Smooth muscle cell (in vitro differentiated cells): ENCODE measurements at regions not wholly inside any gene's neighbourhood (a gene's known extent, or its start where the extent isn't known, plus 50 kb on each side); places are given as distances from the start of the nearest gene placed in this dataset.

Source experiments
- DNase-seq: peaks from one replicate; lab custom pipeline; 2025; ENCODE audit not compliant: unreplicated experiment; lab: John Stamatoyannopoulos, UW
- H2AFZ ChIP-seq: fragments of 200-600 bp; sonication (generic); 2 replicates; pipeline ENCODE4 v1.6.0; 2016; ENCODE audit warnings: antibody characterized with exemption, low read depth, mild to moderate bottlenecking
- H3F3A ChIP-seq: fragments of 200-600 bp; sonication (generic); 2 replicates; pipeline ENCODE4 v1.6.0; 2017; ENCODE audit warnings: antibody characterized with exemption, low read depth
- H3K27ac ChIP-seq: fragments of 200-600 bp; sonication (generic); 2 replicates; pipeline ENCODE4 v1.5.1; 2016; ENCODE audit warnings: low read depth, mild to moderate bottlenecking
- H3K27me3 ChIP-seq: fragments of 200-600 bp; sonication (generic); 2 replicates; pipeline ENCODE4 v1.6.1; 2016; ENCODE audit warnings: low read depth, mild to moderate bottlenecking
- H3K36me3 ChIP-seq: fragments of 200-600 bp; sonication (generic); 2 replicates; pipeline ENCODE4 v1.5.1; 2016; ENCODE audit warnings: low read depth
- H3K4me1 ChIP-seq: fragments of 200-600 bp; sonication (generic); 2 replicates; pipeline ENCODE4 v1.5.1; 2016; ENCODE audit warnings: low read depth
- H3K4me2 ChIP-seq: fragments of 200-600 bp; sonication (generic); 2 replicates; pipeline ENCODE4 v1.6.0; 2016; ENCODE audit warnings: mild to moderate bottlenecking
- H3K4me3 ChIP-seq: fragments of 200-600 bp; sonication (generic); 2 replicates; pipeline ENCODE4 v1.5.1; 2016; ENCODE audit warnings: mild to moderate bottlenecking
- H3K79me2 ChIP-seq: fragments of 200-600 bp; sonication (generic); 2 replicates; pipeline ENCODE4 v1.6.0; 2016; ENCODE audit warnings: low read depth, mild to moderate bottlenecking
- H3K9ac ChIP-seq: fragments of 200-600 bp; sonication (generic); 2 replicates; pipeline ENCODE4 v1.6.0; 2016; ENCODE audit warnings: low read depth
- H3K9me3 ChIP-seq: fragments of 200-600 bp; sonication (generic); replicated peaks from 2 replicates; pipeline ENCODE4 v1.5.1; 2016; ENCODE audit warnings: low read depth
- H4K20me1 ChIP-seq: fragments of 200-600 bp; sonication (generic); 2 replicates; pipeline ENCODE4 v1.6.0; 2016; ENCODE audit warnings: low read depth
- WGBS: methylation state at CpG from one replicate; pipeline ENCODE4 v1.1.7; 2016; ENCODE audit warnings: low lambda C conversion rate; 5-methylcytosine and 5-hydroxymethylcytosine counted together
- TF ChIP-seq, protein P1 (sequence below): fragments of 200-600 bp; sonication (generic); IDR thresholded peaks from 2 replicates; pipeline ENCODE4 v1.5.1; 2017; ENCODE audit warnings: borderline replicate concordance, mild to moderate bottlenecking, antibody characterized with exemption; ENCODE audit not compliant: insufficient read depth, poor library complexity, severe bottlenecking

DNA sequence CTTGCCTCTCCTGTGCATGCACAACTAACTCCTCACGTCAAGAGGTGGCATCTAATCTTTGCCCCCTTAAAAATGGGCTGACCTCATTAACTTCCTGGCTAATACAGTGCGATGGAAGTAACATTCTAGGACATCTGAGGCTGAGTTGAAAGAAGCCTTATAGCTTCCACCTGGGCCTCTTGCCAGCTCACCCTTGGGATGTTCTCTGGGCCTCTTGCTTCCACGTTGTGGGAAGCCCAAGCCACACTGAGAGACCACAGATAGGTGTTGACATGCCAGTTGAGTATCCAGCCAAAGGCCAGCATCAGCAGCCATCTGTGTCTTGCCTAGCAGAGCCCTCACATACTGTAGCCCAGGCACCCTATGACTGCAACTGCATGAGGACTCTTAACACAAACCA is 60.8 kb upstream of the GDF10 start:
- DNase-seq, result no peak
- H3K79me2 ChIP-seq, result no peaks in the 10 kb centered on the region

DNA sequence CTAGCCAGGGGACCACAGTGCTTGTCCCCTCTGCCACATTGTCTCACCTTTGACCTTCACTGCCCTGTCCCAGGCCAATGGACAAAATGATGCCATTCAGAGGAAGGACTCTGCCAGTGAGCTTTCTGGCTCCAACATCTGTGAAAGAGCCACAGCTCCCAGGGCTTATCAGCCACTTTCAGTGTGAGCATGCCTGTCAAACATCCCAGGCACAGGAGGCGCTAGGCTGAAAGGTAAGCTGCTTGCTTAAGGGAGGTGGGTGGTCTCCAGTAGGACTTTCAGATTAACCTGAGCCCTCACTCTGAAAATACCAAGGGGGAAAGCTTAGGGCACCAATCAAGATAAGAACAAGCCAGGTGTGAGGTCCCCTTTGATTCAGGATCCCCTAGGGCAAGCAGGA is 59.8 kb upstream of the GDF10 start:
- DNase-seq, result no peak
- Histone ChIP-seq H3K9me3 (no peaks in the 10 kb centered on the region), H3K27me3 (no peaks in the 10 kb centered on the region), H3K4me1 (no peaks in the 10 kb centered on the region), H2AFZ (no peak overlapping the region), H3K79me2 (no peaks in the 10 kb centered on the region), H3K27ac (no peak overlapping the region), H4K20me1 (no peaks in the 10 kb centered on the region), H3K4me2 (no peak overlapping the region), H3K4me3 (no peak overlapping the region), H3K36me3 (no peaks in the 10 kb centered on the region), H3F3A (no peaks in the 10 kb centered on the region), H3K9ac (no peak overlapping the region)
- TF ChIP-seq, protein P1, sequence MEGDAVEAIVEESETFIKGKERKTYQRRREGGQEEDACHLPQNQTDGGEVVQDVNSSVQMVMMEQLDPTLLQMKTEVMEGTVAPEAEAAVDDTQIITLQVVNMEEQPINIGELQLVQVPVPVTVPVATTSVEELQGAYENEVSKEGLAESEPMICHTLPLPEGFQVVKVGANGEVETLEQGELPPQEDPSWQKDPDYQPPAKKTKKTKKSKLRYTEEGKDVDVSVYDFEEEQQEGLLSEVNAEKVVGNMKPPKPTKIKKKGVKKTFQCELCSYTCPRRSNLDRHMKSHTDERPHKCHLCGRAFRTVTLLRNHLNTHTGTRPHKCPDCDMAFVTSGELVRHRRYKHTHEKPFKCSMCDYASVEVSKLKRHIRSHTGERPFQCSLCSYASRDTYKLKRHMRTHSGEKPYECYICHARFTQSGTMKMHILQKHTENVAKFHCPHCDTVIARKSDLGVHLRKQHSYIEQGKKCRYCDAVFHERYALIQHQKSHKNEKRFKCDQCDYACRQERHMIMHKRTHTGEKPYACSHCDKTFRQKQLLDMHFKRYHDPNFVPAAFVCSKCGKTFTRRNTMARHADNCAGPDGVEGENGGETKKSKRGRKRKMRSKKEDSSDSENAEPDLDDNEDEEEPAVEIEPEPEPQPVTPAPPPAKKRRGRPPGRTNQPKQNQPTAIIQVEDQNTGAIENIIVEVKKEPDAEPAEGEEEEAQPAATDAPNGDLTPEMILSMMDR, result no peak
- 96% methylated on average over 1 of the region's 1 CpG for WGBS

More for the DNA sequence above, 60.8 kb upstream of the GDF10 start:
- no peak overlapping the region for H3K4me3 ChIP-seq
- H2AFZ ChIP-seq, result no peak overlapping the region
- no peaks in the 10 kb centered on the region for H4K20me1 ChIP-seq
- no peaks in the 10 kb centered on the region for H3K4me1 ChIP-seq
- H3K36me3 ChIP-seq, result no peaks in the 10 kb centered on the region
- no peaks in the 10 kb centered on the region for H3K9me3 ChIP-seq
- WGBS, result 87% methylated on average over 3 of the region's 3 CpGs
- H3F3A ChIP-seq, result no peaks in the 10 kb centered on the region
- H3K27ac ChIP-seq, result no peak overlapping the region
- H3K27me3 ChIP-seq, result no peaks in the 10 kb centered on the region
- TF ChIP-seq, protein P1, result no peak
- H3K9ac ChIP-seq, result no peak overlapping the region
- no peak overlapping the region for H3K4me2 ChIP-seq

DNA sequence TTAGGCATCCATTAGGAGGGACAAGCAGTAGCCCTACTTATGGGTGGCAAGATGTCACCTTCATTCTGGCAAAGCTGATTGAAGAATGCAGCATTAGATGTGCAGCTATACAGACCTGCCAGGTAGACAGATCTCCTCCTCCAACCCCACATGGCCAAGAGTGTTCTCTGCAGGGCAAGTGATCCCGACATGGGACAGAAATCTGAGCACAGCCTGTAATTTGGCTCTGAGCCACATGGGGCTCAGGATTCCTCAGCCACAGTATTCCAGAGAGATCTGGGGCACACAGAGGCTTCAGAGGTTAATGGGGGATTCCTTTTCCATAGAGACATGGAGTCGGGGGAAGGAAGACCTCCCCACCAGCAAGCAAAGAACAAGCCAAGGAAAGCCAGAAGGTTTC is 58.7 kb upstream of the GDF10 start:
- H3K4me3 ChIP-seq, result no peak overlapping the region
- no peak overlapping the region for H2AFZ ChIP-seq
- 79% methylated on average over 2 of the region's 2 CpGs for WGBS
- no peak overlapping the region for H3K9ac ChIP-seq
- no peak for DNase-seq
- no peaks in the 10 kb centered on the region for H4K20me1 ChIP-seq
- no peaks in the 10 kb centered on the region for H3K27me3 ChIP-seq
- H3K27ac ChIP-seq, result no peak overlapping the region
- no peak overlapping the region for H3K4me2 ChIP-seq
- TF ChIP-seq, protein P1, result no peak
- no peaks in the 10 kb centered on the region for H3K36me3 ChIP-seq
- no peaks in the 10 kb centered on the region for H3F3A ChIP-seq
- H3K9me3 ChIP-seq, result no peaks in the 10 kb centered on the region
- H3K79me2 ChIP-seq, result no peaks in the 10 kb centered on the region
- no peaks in the 10 kb centered on the region for H3K4me1 ChIP-seq
